Caco-2 (cell line): ENCODE measurements at regions not wholly inside any gene's neighbourhood (a gene's known extent, or its start where the extent isn't known, plus 50 kb on each side); places are given as distances from the start of the nearest gene placed in this dataset.

Experiments used
- BruUV-seq: library from RNA; stranded (reverse); fragments of 400-500 nt; replicated peaks from 2 replicates; lab custom pipeline; 2021; lab: Mats Ljungman, UMichigan
- CTCF ChIA-PET: fragments of 300-600 bp; sonication (Branson Sonifier 250); formaldehyde crosslinking; loops from one replicate; lab custom pipeline; 2022; ENCODE audit warnings: antibody characterized with exemption; lab: Charles Lee
- POLR2A ChIA-PET: fragments of 300-600 bp; sonication (Branson Sonifier 250); formaldehyde crosslinking; loops from one replicate; lab custom pipeline; 2022; ENCODE audit warnings: antibody characterized with exemption; lab: Charles Lee
- DNase-seq, 2 experiments: peaks; one replicate each; pipeline versions ENCODE4 v3.0.0 to v3.0.0-alpha.2; 2020 to 2022
- H3K27me3 ChIP-seq: replicated peaks from 2 replicates; pipeline ENCODE4 v1.6.0; 2011; ENCODE audit warnings: low read length; ENCODE audit not compliant: control insufficient read depth, insufficient read depth
- H3K36me3 ChIP-seq: 2 replicates; pipeline ENCODE4 v1.5.1; 2011; ENCODE audit warnings: low read length; ENCODE audit not compliant: control insufficient read depth, insufficient read depth
- H3K4me1 ChIP-seq: fragments of 250-450 bp; sonication (Bioruptor Pico); 2 replicates; pipeline ENCODE4 v1.5.1; 2020; ENCODE audit warnings: mild to moderate bottlenecking
- H3K4me3 ChIP-seq: 2 replicates; pipeline ENCODE4 v1.5.1; 2011; ENCODE audit warnings: low read depth, mild to moderate bottlenecking, control low read depth, low read length
- H3K9me3 ChIP-seq: fragments of 250-450 bp; sonication (Bioruptor Pico); 2 replicates; pipeline ENCODE4 v1.5.1; 2020; ENCODE audit warnings: mild to moderate bottlenecking, moderate library complexity
- H3K27ac Mint-ChIP-seq: one replicate; pipeline ENCODE4 v1.8.0; 2022; ENCODE audit warnings: mixed read lengths; ENCODE audit not compliant: unreplicated experiment
- H3K27me3 Mint-ChIP-seq: one replicate; pipeline ENCODE4 v1.8.0; 2022; ENCODE audit warnings: mixed read lengths; ENCODE audit not compliant: insufficient read depth, unreplicated experiment
- H3K36me3 Mint-ChIP-seq: one replicate; pipeline ENCODE4 v1.8.0; 2022; ENCODE audit warnings: mild to moderate bottlenecking, mixed read lengths; ENCODE audit not compliant: insufficient read depth, unreplicated experiment
- H3K4me1 Mint-ChIP-seq: one replicate; pipeline ENCODE4 v1.8.0; 2022; ENCODE audit warnings: low read depth, mixed read lengths; ENCODE audit not compliant: unreplicated experiment
- H3K4me3 Mint-ChIP-seq: one replicate; pipeline ENCODE4 v1.8.0; 2022; ENCODE audit warnings: mild to moderate bottlenecking, moderate library complexity, mixed read lengths; ENCODE audit not compliant: unreplicated experiment
- H3K9me3 Mint-ChIP-seq: one replicate; pipeline ENCODE4 v1.8.0; 2022; ENCODE audit warnings: mixed read lengths; ENCODE audit not compliant: unreplicated experiment
- CTCF ChIP-seq, 2 experiments: fragments of 200-600 bp in 1 of 2; IDR thresholded peaks; 1 replicate in 1 of 2; 2 replicates in 1 of 2; pipeline versions ENCODE4 v1.5.1 to v1.8.0; 2011 to 2022; ENCODE audit warnings: antibody characterized with exemption in 1 of 2, control low read depth in 1 of 2, inconsistent platforms in 1 of 2, low read depth in 1 of 2, low read length in 1 of 2, mild to moderate bottlenecking in 1 of 2, moderate library complexity in 1 of 2; ENCODE audit not compliant: insufficient read depth in 1 of 2, severe bottlenecking in 1 of 2, unreplicated experiment in 1 of 2
- intact Hi-C: fragments of 100-400 bp; cut with micrococcal nuclease; formaldehyde crosslinking; loops from one replicate; pipeline ENCODE4 v1.10.0; 2022; ENCODE audit not compliant: unreplicated experiment

- ChIA-PET CTCF (no interaction called here), POLR2A (no interaction called here)
- intact Hi-C loops = no loop called here
- no peaks in the 10 kb centered on the region for H3K9me3 ChIP-seq
- no TSS peak for BruUV-seq
- H3K27ac Mint-ChIP-seq = no peak overlapping the region
- H3K36me3 Mint-ChIP-seq = no peaks in the 10 kb centered on the region
- H3K4me3 Mint-ChIP-seq = no peak overlapping the region
- H3K4me3 ChIP-seq = no peak overlapping the region
- H3K4me1 Mint-ChIP-seq = no peaks in the 10 kb centered on the region
- no peak for TF ChIP-seq CTCF (IDR thresholded peaks at IDR 0.05; ENCODE audit: insufficient read depth in 1 of 2, low read depth in 1 of 2, low read length in 1 of 2, severe bottlenecking in 1 of 2, unreplicated experiment in 1 of 2)
- no peaks in the 10 kb centered on the region for H3K27me3 Mint-ChIP-seq
- H3K27me3 ChIP-seq = no peaks in the 10 kb centered on the region
- H3K9me3 Mint-ChIP-seq = no peaks in the 10 kb centered on the region
- DNase-seq = no peak
- no peaks in the 10 kb centered on the region for H3K36me3 ChIP-seq
- no peaks in the 10 kb centered on the region for H3K4me1 ChIP-seq
Measured at GRCh38 chr4:110250023-110250387, 51.6 kb upstream of the ELOVL6 start.

GRCh38 chr4:110248831-110249253 lies 50.4 kb upstream of the ELOVL6 start:
- DNase-seq = no peak
- no peaks in the 10 kb centered on the region for H3K36me3 Mint-ChIP-seq
- intact Hi-C loops = no loop called here

More at GRCh38 chr4:110248831-110249253, 50.4 kb upstream of the ELOVL6 start:
- H3K36me3 ChIP-seq = no peaks in the 10 kb centered on the region
- ChIA-PET CTCF (no interaction called here), POLR2A (no interaction called here)
- H3K9me3 ChIP-seq = no peaks in the 10 kb centered on the region
- Mint-ChIP-seq H3K9me3 (no peaks in the 10 kb centered on the region), H3K4me1 (no peaks in the 10 kb centered on the region), H3K27ac (no peak overlapping the region), H3K27me3 (no peaks in the 10 kb centered on the region), H3K4me3 (no peak overlapping the region)
- no peaks in the 10 kb centered on the region for H3K27me3 ChIP-seq
- no peak overlapping the region for H3K4me3 ChIP-seq
- TF ChIP-seq CTCF (IDR thresholded peaks at IDR 0.05; ENCODE audit: insufficient read depth in 1 of 2, low read depth in 1 of 2, low read length in 1 of 2, severe bottlenecking in 1 of 2, unreplicated experiment in 1 of 2) = no peak
- H3K4me1 ChIP-seq = no peaks in the 10 kb centered on the region
- BruUV-seq = no TSS peak
